ENCODE measurements at regions not wholly inside any gene's neighbourhood (a gene's known extent, or its start where the extent isn't known, plus 50 kb on each side); places are given as distances from the start of the nearest gene placed in this dataset.

- TF ChIP-seq, protein P1, sequence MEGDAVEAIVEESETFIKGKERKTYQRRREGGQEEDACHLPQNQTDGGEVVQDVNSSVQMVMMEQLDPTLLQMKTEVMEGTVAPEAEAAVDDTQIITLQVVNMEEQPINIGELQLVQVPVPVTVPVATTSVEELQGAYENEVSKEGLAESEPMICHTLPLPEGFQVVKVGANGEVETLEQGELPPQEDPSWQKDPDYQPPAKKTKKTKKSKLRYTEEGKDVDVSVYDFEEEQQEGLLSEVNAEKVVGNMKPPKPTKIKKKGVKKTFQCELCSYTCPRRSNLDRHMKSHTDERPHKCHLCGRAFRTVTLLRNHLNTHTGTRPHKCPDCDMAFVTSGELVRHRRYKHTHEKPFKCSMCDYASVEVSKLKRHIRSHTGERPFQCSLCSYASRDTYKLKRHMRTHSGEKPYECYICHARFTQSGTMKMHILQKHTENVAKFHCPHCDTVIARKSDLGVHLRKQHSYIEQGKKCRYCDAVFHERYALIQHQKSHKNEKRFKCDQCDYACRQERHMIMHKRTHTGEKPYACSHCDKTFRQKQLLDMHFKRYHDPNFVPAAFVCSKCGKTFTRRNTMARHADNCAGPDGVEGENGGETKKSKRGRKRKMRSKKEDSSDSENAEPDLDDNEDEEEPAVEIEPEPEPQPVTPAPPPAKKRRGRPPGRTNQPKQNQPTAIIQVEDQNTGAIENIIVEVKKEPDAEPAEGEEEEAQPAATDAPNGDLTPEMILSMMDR (IDR thresholded peaks at IDR 0.05; ENCODE audit: low read depth, low read length, missing control alignments): no peak
- H3K4me3 ChIP-seq (replicated peaks; ENCODE audit: low read depth, low read length): no peak overlapping the region
- no peak for DNase-seq (ENCODE audit: extremely low read depth, low read depth)
Measured at GRCh38 chr5:165573445-165573844, 2068.0 kb downstream of the MAT2B start.

- no peak for DNase-seq (ENCODE audit: extremely low read depth, low read depth)
- TF ChIP-seq, protein P1 (IDR thresholded peaks at IDR 0.05; ENCODE audit: low read depth, low read length, missing control alignments): no peak
- H3K4me3 ChIP-seq (replicated peaks; ENCODE audit: low read depth, low read length): no peak overlapping the region
Measured at GRCh38 chr5:165574100-165574499, 2068.7 kb downstream of the MAT2B start.

- H3K4me3 ChIP-seq (replicated peaks; ENCODE audit: low read depth, low read length): no peak overlapping the region
- TF ChIP-seq, protein P1 (IDR thresholded peaks at IDR 0.05; ENCODE audit: low read depth, low read length, missing control alignments): no peak
- DNase-seq (ENCODE audit: extremely low read depth, low read depth): no peak
Measured at GRCh38 chr5:165576678-165577275, 2071.4 kb downstream of the MAT2B start.

GRCh38 chr5:165579911-165580310 lies 2074.5 kb downstream of the MAT2B start:
- TF ChIP-seq, protein P1 (IDR thresholded peaks at IDR 0.05; ENCODE audit: low read depth, low read length, missing control alignments): no peak
- no peak for DNase-seq (ENCODE audit: extremely low read depth, low read depth)
- no peak overlapping the region for H3K4me3 ChIP-seq (replicated peaks; ENCODE audit: low read depth, low read length)

GRCh38 chr5:165594693-165595092 lies 2089.3 kb downstream of the MAT2B start:
- no peak overlapping the region for H3K4me3 ChIP-seq (replicated peaks; ENCODE audit: low read depth, low read length)
- no peak for DNase-seq (ENCODE audit: extremely low read depth, low read depth)
- TF ChIP-seq, protein P1 (IDR thresholded peaks at IDR 0.05; ENCODE audit: low read depth, low read length, missing control alignments): no peak

GRCh38 chr5:165602529-165602928 lies 2097.1 kb downstream of the MAT2B start:
- no peak overlapping the region for H3K4me3 ChIP-seq (replicated peaks; ENCODE audit: low read depth, low read length)
- DNase-seq (ENCODE audit: extremely low read depth, low read depth): no peak
- TF ChIP-seq, protein P1 (IDR thresholded peaks at IDR 0.05; ENCODE audit: low read depth, low read length, missing control alignments): no peak

- no peak for DNase-seq (ENCODE audit: extremely low read depth, low read depth)
- no peak overlapping the region for H3K4me3 ChIP-seq (replicated peaks; ENCODE audit: low read depth, low read length)
- TF ChIP-seq, protein P1 (IDR thresholded peaks at IDR 0.05; ENCODE audit: low read depth, low read length, missing control alignments): no peak
Measured at GRCh38 chr5:165607026-165607425, 2101.6 kb downstream of the MAT2B start.
